ENCODE measurements at regions not wholly inside any gene's neighbourhood (a gene's known extent, or its start where the extent isn't known, plus 50 kb on each side); places are given as distances from the start of the nearest gene placed in this dataset.

GRCh38 chr18:61637319-61637718 lies 255.5 kb downstream of the RNF152 start:
- WGBS (ENCODE audit: insufficient coverage, insufficient replicate concordance, low lambda C conversion rate, missing lambda C conversion rate), result 71% methylated on average over 8 of the region's 8 CpGs
- in situ Hi-C loops (cut with MboI) (no loop called here), intact Hi-C loops (cut with micrococcal nuclease; ENCODE audit: unreplicated experiment) (loop anchor here (2.0 kb wide), 1 partner anchor 263 kb away; no protein-coding TSS in a partner anchor)
- no peak overlapping the region for H3K9ac ChIP-seq (ENCODE audit: control insufficient read depth, insufficient read depth, low read length)
- H4K20me1 ChIP-seq (ENCODE audit: control insufficient read depth, insufficient read depth), result no peaks in the 10 kb centered on the region
- no peaks in the 10 kb centered on the region for H3K36me3 ChIP-seq (ENCODE audit: control insufficient read depth in 2 of 2, insufficient read depth in 2 of 2, low read length in 1 of 2)
- H3K4me3 ChIP-seq, result no peak overlapping the region
- H3K79me2 ChIP-seq (ENCODE audit: control insufficient read depth, insufficient read depth, low read length), result no peaks in the 10 kb centered on the region
- H2AFZ ChIP-seq (ENCODE audit: control insufficient read depth, low read depth, low read length), result no peak overlapping the region
- H3K9me3 ChIP-seq (replicated peaks; ENCODE audit: control insufficient read depth, insufficient read depth, low read length), result no peaks in the 10 kb centered on the region
- CTCF ChIA-PET, result interaction anchor here (0.6 to 7.1 kb wide), 6 partner anchors 9 to 496 kb away, joined by 3 to 71 read pairs (median 4); no protein-coding TSS in a partner anchor
- TF ChIP-seq HDAC6 (IDR thresholded peaks at IDR 0.05; ENCODE audit: unreplicated experiment), result no peak
- no peak for TF ChIP-seq EP300 (IDR thresholded peaks at IDR 0.05; ENCODE audit: borderline replicate concordance in 1 of 2, control insufficient read depth in 1 of 2, low read depth in 2 of 2, low read length in 2 of 2)
- TF ChIP-seq TCF12 (IDR thresholded peaks at IDR 0.05; ENCODE audit: low read depth, low read length), result no peak
- no peak for TF ChIP-seq EGR1 (IDR thresholded peaks at IDR 0.05; ENCODE audit: borderline replicate concordance in 1 of 2, low read depth in 2 of 2, low read length in 2 of 2)
- no peak for TF ChIP-seq POU2F2 (IDR thresholded peaks at IDR 0.05; ENCODE audit: borderline replicate concordance, low read depth, low read length)
- TF ChIP-seq ZNF274 (IDR thresholded peaks at IDR 0.05; ENCODE audit: insufficient read depth, insufficient read length), result no peak
- H3K4me2 ChIP-seq (ENCODE audit: control insufficient read depth, insufficient read depth), result no peak overlapping the region
- no peak for FAIRE-seq
- no peak overlapping the region for H3K27ac ChIP-seq (ENCODE audit: control insufficient read depth, insufficient read depth)
- DNase-seq (ENCODE audit: low read depth, low spot score), result no peak
- POLR2A ChIA-PET, result no interaction called here
- H3K27me3 ChIP-seq (replicated peaks in 1 of 2; ENCODE audit: control insufficient read depth in 2 of 2, insufficient read depth in 2 of 2, low read length in 1 of 2), result no peaks in the 10 kb centered on the region
- SMC1A ChIA-PET (ENCODE audit: uncharacterized antibody, unreplicated experiment), result interaction anchor here (1.1 to 7.4 kb wide), 4 partner anchors 263 to 493 kb away, joined by 3 to 59 read pairs (median 5); no protein-coding TSS in a partner anchor
- H3K4me1 ChIP-seq (ENCODE audit: control insufficient read depth, insufficient read depth, low read length), result no peaks in the 10 kb centered on the region
- ATAC-seq, result no peak
- BruUV-seq (replicated peaks), result no TSS peak
- RAD21 ChIA-PET (ENCODE audit: unreplicated experiment), result interaction anchor here (2.5 kb wide), 1 partner anchor 495 kb away, joined by 23 read pairs; no protein-coding TSS in a partner anchor
